Dendritic cell treated with granulocyte-macrophage colony-stimulating factor and Interleukin-4, amounts not matched to agents 40 ng/mL and 50 ng/mL, for 4 days (primary cell): ENCODE measurements at regions not wholly inside any gene's neighbourhood (a gene's known extent, or its start where the extent isn't known, plus 50 kb on each side); places are given as distances from the start of the nearest gene placed in this dataset.
"Not testable (repeated sequence)": the region's sequence is repeated elsewhere in the genome, so short reads cannot be mapped to it uniquely, and the experiment has no call there.

Source experiments
- H3K27ac Mint-ChIP-seq: one replicate; pipeline ENCODE4 v1.8.0; 2022; ENCODE audit warnings: mild to moderate bottlenecking, mixed read lengths
- H3K27me3 Mint-ChIP-seq: one replicate; pipeline ENCODE4 v1.8.0; 2022; ENCODE audit warnings: mild to moderate bottlenecking, mixed read lengths
- H3K36me3 Mint-ChIP-seq: one replicate; pipeline ENCODE4 v1.8.0; 2022; ENCODE audit warnings: low read depth, mixed read lengths
- H3K4me1 Mint-ChIP-seq: one replicate; pipeline ENCODE4 v1.8.0; 2022; ENCODE audit warnings: low read depth, mixed read lengths
- H3K4me3 Mint-ChIP-seq: one replicate; pipeline ENCODE4 v1.8.0; 2022; ENCODE audit warnings: mild to moderate bottlenecking, moderate library complexity, mixed read lengths
- H3K9me3 Mint-ChIP-seq: one replicate; pipeline ENCODE4 v1.8.0; 2022; ENCODE audit warnings: mixed read lengths
- intact Hi-C: fragments of 100-400 bp; cut with micrococcal nuclease; formaldehyde crosslinking; loops from one replicate; pipeline ENCODE4 v1.15.0; 2022

DNA sequence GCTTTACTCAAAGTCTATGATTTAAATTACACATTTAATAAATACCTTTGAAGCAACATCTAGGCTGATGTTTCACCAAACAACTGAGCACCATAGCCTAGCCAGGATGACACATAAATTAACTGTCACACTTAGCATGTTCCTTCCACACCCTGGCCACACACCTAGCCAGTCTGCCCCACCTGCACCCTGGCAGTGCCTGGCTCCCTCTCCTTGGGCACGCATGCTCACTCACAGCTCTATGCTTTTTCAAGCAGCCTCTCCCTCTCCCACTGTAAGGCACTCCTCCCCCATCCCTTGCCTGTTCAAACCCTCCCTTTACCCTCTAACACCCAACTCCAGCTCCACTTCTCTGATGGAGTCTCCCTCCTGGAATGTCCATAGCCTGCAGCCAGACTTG lies 357.6 kb upstream of the KLHL29 start:
- H3K27me3 Mint-ChIP-seq, result no peaks in the 10 kb centered on the region
- H3K4me3 Mint-ChIP-seq, result no peak overlapping the region
- no peaks in the 10 kb centered on the region for H3K9me3 Mint-ChIP-seq
- H3K36me3 Mint-ChIP-seq, result no peaks in the 10 kb centered on the region
- H3K27ac Mint-ChIP-seq, result no peak overlapping the region
- intact Hi-C loops, result no loop called here
- no peaks in the 10 kb centered on the region for H3K4me1 Mint-ChIP-seq

GRCh38 chr2:23028106-23028505 lies 356.9 kb upstream of the KLHL29 start:
- Mint-ChIP-seq H3K9me3 (no peaks in the 10 kb centered on the region), H3K4me1 (no peaks in the 10 kb centered on the region), H3K27ac (no peak overlapping the region), H3K4me3 (no peak overlapping the region), H3K27me3 (no peaks in the 10 kb centered on the region), H3K36me3 (no peaks in the 10 kb centered on the region)
- intact Hi-C loops, result no loop called here

- intact Hi-C loops, result no loop called here
- H3K9me3 Mint-ChIP-seq, result no peaks in the 10 kb centered on the region
- no peak overlapping the region for H3K4me3 Mint-ChIP-seq
- no peaks in the 10 kb centered on the region for H3K4me1 Mint-ChIP-seq
- H3K27ac Mint-ChIP-seq, result no peak overlapping the region
- no peaks in the 10 kb centered on the region for H3K27me3 Mint-ChIP-seq
- no peaks in the 10 kb centered on the region for H3K36me3 Mint-ChIP-seq
Measured at GRCh38 chr2:23029111-23029510, 355.9 kb upstream of the KLHL29 start.

DNA sequence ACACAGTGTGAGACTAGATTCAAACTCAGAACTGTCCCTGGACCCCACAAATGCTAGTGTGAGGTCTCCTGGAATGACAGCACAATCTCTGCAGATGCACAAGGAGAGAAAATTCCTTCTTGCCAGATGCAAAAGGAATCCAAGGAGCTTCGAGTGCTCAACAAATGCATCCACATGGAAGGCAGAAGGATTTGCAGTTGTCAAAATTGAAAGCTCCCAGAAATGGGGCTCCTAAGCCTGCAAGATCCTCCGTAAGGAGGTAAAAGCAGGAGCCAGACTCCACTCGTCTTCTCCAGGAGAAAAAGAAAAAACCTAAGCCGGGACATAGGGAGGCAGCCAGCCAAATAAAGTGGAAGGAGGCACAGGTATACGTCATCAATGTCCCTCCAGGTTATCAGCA lies 355.0 kb upstream of the KLHL29 start:
- Mint-ChIP-seq H3K9me3 (no peaks in the 10 kb centered on the region), H3K4me1 (no peaks in the 10 kb centered on the region), H3K4me3 (no peak overlapping the region), H3K27me3 (no peaks in the 10 kb centered on the region), H3K36me3 (no peaks in the 10 kb centered on the region), H3K27ac (no peak overlapping the region)
- intact Hi-C loops, result no loop called here

DNA sequence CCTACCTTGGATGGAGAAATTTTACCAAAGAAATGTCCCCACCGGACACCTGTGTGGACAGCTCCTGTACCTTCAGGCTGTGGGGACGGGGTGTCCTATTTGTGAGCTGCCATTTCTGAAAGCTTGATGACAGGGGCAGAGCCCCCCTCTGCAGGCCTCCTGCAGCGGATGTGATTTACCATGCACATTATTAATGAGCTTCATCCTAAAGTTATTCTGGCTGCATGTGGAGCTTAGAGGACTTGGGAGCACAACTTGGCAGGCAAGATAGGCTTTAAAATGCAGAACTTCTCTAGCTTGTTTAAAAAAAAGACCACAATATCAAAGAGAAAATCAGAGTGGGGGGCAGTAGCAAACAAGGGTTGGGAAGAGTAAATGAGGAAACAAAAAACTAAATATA lies 350.0 kb upstream of the KLHL29 start:
- H3K27ac Mint-ChIP-seq, result no peak overlapping the region
- no peaks in the 10 kb centered on the region for H3K36me3 Mint-ChIP-seq
- no peaks in the 10 kb centered on the region for H3K27me3 Mint-ChIP-seq

DNA sequence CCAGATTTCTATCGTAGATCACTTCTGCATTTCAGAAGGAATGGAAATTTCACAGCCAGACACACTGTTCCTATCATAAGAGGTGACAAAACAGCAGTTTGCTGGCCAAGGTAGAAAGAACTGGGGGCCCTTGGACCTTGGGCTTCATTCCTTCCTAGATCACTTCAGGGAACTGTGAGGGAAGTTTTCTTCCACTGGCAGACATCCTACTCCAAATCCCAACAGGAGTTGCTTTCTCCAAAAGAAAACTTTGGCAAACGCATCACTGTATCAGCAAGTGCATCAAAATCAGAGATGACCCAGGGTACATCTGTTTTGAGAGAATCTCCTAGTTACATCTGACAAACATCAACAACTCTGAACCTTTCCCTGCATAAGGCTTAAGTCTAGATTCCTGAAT lies 348.4 kb upstream of the KLHL29 start:
- H3K36me3 Mint-ChIP-seq, result no peaks in the 10 kb centered on the region
- intact Hi-C loops, result no loop called here

More for the DNA sequence above, 350.0 kb upstream of the KLHL29 start:
- intact Hi-C loops, result no loop called here
- no peak overlapping the region for H3K4me3 Mint-ChIP-seq
- no peaks in the 10 kb centered on the region for H3K9me3 Mint-ChIP-seq
- no peaks in the 10 kb centered on the region for H3K4me1 Mint-ChIP-seq

GRCh38 chr2:23037596-23037995 lies 347.4 kb upstream of the KLHL29 start:
- Mint-ChIP-seq H3K27ac (no peak overlapping the region), H3K27me3 (no peaks in the 10 kb centered on the region), H3K36me3 (no peaks in the 10 kb centered on the region), H3K4me1 (no peaks in the 10 kb centered on the region), H3K4me3 (no peak overlapping the region), H3K9me3 (no peaks in the 10 kb centered on the region)
- intact Hi-C loops, result no loop called here

More for the DNA sequence above, 348.4 kb upstream of the KLHL29 start:
- Mint-ChIP-seq H3K27me3 (no peaks in the 10 kb centered on the region), H3K27ac (no peak overlapping the region), H3K9me3 (no peaks in the 10 kb centered on the region), H3K4me1 (no peaks in the 10 kb centered on the region), H3K4me3 (no peak overlapping the region)

DNA sequence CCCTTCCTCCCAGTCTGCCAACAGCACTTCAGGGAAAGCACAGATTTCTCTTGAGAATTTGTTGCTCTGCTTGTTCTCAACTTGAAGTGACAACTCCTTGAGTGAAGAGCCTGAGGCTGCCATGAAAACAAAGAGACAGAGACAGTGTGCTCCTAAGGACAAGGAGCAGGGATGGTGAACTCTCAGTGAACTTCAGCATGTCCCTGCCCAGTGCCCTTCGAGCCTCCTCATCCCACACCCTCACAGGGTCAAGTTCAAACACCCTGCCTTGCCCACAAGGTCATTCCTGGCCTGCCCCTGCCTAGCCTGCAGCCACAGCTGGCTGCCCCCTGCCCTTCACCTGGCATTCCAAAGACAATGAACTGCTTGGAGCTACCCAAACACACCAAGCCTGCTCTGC lies 343.5 kb upstream of the KLHL29 start:
- no peaks in the 10 kb centered on the region for H3K27me3 Mint-ChIP-seq
- no peak overlapping the region for H3K27ac Mint-ChIP-seq
- H3K4me1 Mint-ChIP-seq, result no peaks in the 10 kb centered on the region
- no peaks in the 10 kb centered on the region for H3K36me3 Mint-ChIP-seq
- no peak overlapping the region for H3K4me3 Mint-ChIP-seq
- intact Hi-C loops, result no loop called here
- H3K9me3 Mint-ChIP-seq, result no peaks in the 10 kb centered on the region

- Mint-ChIP-seq H3K36me3 (no peaks in the 10 kb centered on the region), H3K27me3 (no peaks in the 10 kb centered on the region), H3K4me3 (no peak overlapping the region), H3K27ac (no peak overlapping the region), H3K4me1 (no peaks in the 10 kb centered on the region), H3K9me3 (no peaks in the 10 kb centered on the region)
- intact Hi-C loops, result no loop called here
Measured at GRCh38 chr2:23042216-23042906, 342.6 kb upstream of the KLHL29 start.

- no peaks in the 10 kb centered on the region for H3K4me1 Mint-ChIP-seq
- intact Hi-C loops, result no loop called here
- H3K9me3 Mint-ChIP-seq, result peaks cover 10% of the 10 kb centered on the region
- no peaks in the 10 kb centered on the region for H3K36me3 Mint-ChIP-seq
- H3K4me3 Mint-ChIP-seq, result no peak overlapping the region
- no peaks in the 10 kb centered on the region for H3K27me3 Mint-ChIP-seq
- H3K27ac Mint-ChIP-seq, result no peak overlapping the region
Measured at GRCh38 chr2:23050388-23050787, 334.6 kb upstream of the KLHL29 start.

GRCh38 chr2:23053601-23054000 lies 331.4 kb upstream of the KLHL29 start:
- no peaks in the 10 kb centered on the region for H3K4me1 Mint-ChIP-seq
- no peaks in the 10 kb centered on the region for H3K36me3 Mint-ChIP-seq
- intact Hi-C loops, result no loop called here
- no peak overlapping the region for H3K27ac Mint-ChIP-seq
- peaks cover 9% of the 10 kb centered on the region for H3K9me3 Mint-ChIP-seq
- H3K4me3 Mint-ChIP-seq, result no peak overlapping the region
- no peaks in the 10 kb centered on the region for H3K27me3 Mint-ChIP-seq

GRCh38 chr2:23055251-23055650 lies 329.7 kb upstream of the KLHL29 start:
- no peaks in the 10 kb centered on the region for H3K27me3 Mint-ChIP-seq
- intact Hi-C loops, result no loop called here
- H3K4me3 Mint-ChIP-seq, result no peak overlapping the region
- no peaks in the 10 kb centered on the region for H3K36me3 Mint-ChIP-seq
- H3K27ac Mint-ChIP-seq, result no peak overlapping the region
- H3K4me1 Mint-ChIP-seq, result no peaks in the 10 kb centered on the region
- no peaks in the 10 kb centered on the region for H3K9me3 Mint-ChIP-seq

DNA sequence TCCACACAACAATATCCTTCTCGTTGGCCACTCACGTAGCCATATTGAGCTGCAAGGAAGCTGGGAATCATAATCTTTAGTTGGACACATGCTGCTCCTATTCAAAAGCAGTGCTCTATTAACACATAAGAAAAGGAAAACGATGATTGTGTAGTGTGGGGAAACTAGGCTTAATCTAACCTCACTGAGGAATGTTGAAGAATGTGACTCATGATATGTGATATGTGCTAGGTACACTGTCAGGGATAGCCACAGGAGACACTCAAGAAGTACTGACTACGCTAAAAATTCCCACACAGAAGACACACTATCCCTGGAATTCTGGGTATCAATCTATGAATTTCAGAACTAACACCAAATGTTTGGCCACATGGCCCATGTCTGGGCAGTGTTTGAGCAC lies 328.1 kb upstream of the KLHL29 start:
- intact Hi-C loops, H3K36me3 Mint-ChIP-seq, H3K4me1 Mint-ChIP-seq, H3K9me3 Mint-ChIP-seq, H3K27ac Mint-ChIP-seq, H3K27me3 Mint-ChIP-seq, H3K4me3 Mint-ChIP-seq: not testable (repeated sequence)

GRCh38 chr2:23058435-23058834 lies 326.5 kb upstream of the KLHL29 start:
- Mint-ChIP-seq H3K27ac (no peak overlapping the region), H3K9me3 (no peaks in the 10 kb centered on the region), H3K4me1 (no peaks in the 10 kb centered on the region), H3K36me3 (no peaks in the 10 kb centered on the region), H3K4me3 (no peak overlapping the region), H3K27me3 (no peaks in the 10 kb centered on the region)
- intact Hi-C loops, result no loop called here

- Mint-ChIP-seq H3K36me3 (no peaks in the 10 kb centered on the region), H3K9me3 (no peaks in the 10 kb centered on the region), H3K27me3 (no peaks in the 10 kb centered on the region), H3K4me3 (no peak overlapping the region), H3K4me1 (no peaks in the 10 kb centered on the region), H3K27ac (no peak overlapping the region)
- intact Hi-C loops, result no loop called here
Measured at GRCh38 chr2:23065210-23065609, 319.8 kb upstream of the KLHL29 start.
